ENCODE measurements at regions not wholly inside any gene's neighbourhood (a gene's known extent, or its start where the extent isn't known, plus 50 kb on each side); places are given as distances from the start of the nearest gene placed in this dataset.

DNA sequence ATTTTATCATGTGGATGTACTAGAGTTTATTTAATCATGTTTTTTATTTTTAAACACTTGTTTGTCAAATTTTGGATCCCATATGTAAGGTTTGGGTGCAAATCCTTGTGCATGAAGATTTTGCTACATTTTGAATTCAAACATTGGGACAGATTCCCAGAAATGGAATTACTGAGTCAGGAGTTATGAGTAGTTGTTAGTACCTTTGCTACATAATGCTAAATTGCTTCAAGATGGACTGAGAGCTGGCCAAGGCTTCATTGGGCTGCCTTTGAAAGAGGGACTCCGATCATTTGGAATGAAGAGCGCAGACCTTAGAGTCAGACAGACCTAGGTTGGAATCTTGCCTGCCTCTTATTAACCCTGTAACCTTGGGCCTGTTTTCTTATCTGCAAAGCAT lies 154.9 kb upstream of the PWP1 start:
- Histone ChIP-seq H3K4me3 (ENCODE audit: low read depth, low read length, poor library complexity, severe bottlenecking) (no peak overlapping the region), H3K27ac (ENCODE audit: low read depth, low read length, poor library complexity, severe bottlenecking) (no peak overlapping the region), H3K9me2 (ENCODE audit: insufficient read depth, low read length) (no peaks in the 10 kb centered on the region), H4K20me1 (ENCODE audit: insufficient read depth, low read length) (no peaks in the 10 kb centered on the region), H3K4me2 (ENCODE audit: low read length) (no peak overlapping the region), H2AFZ (ENCODE audit: low read length) (no peak overlapping the region), H3K4me1 (ENCODE audit: insufficient read depth, low read length, poor library complexity, severe bottlenecking) (no peaks in the 10 kb centered on the region), H3K79me2 (ENCODE audit: insufficient read depth, low read depth, low read length) (no peaks in the 10 kb centered on the region), H3K36me3 (ENCODE audit: insufficient read depth, low read length) (no peaks in the 10 kb centered on the region), H3K9me3 (ENCODE audit: low read length) (no peaks in the 10 kb centered on the region)
- no TSS peak for BruUV-seq (replicated peaks)
- intact Hi-C loops (cut with micrococcal nuclease; ENCODE audit: unreplicated experiment), result no loop called here
- no peak for DNase-seq (ENCODE audit: low spot score)
- POLR2A ChIA-PET, result no interaction called here
- TF ChIP-seq EZH2phosphoT487 (IDR thresholded peaks at IDR 0.05; ENCODE audit: borderline replicate concordance, low read depth, low read length), result no peak
- TF ChIP-seq, protein P1, sequence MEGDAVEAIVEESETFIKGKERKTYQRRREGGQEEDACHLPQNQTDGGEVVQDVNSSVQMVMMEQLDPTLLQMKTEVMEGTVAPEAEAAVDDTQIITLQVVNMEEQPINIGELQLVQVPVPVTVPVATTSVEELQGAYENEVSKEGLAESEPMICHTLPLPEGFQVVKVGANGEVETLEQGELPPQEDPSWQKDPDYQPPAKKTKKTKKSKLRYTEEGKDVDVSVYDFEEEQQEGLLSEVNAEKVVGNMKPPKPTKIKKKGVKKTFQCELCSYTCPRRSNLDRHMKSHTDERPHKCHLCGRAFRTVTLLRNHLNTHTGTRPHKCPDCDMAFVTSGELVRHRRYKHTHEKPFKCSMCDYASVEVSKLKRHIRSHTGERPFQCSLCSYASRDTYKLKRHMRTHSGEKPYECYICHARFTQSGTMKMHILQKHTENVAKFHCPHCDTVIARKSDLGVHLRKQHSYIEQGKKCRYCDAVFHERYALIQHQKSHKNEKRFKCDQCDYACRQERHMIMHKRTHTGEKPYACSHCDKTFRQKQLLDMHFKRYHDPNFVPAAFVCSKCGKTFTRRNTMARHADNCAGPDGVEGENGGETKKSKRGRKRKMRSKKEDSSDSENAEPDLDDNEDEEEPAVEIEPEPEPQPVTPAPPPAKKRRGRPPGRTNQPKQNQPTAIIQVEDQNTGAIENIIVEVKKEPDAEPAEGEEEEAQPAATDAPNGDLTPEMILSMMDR (conservative IDR thresholded peaks at IDR 0.05; ENCODE audit: low read length), result no peak
- CTCF ChIA-PET (ENCODE audit: unreplicated experiment), result no interaction called here

DNA sequence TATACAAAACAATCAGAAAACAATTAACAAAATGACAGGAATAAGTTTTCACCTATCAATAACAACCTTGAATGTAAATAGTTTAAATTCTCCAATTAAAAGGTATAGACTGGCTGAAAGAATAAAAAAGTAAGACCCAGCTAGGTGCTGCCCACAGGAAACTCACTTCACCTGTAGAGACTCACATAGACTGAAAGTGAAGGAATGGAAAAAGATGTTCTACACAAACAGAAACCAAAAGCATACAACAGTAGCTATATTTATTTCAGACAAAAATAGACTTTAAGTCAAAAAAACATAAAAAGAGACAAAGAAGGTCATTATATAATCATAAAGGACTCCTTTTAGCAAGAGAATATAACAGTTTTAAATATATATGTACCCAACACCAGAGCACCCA lies 152.4 kb upstream of the PWP1 start:
- H3K4me1 ChIP-seq (ENCODE audit: insufficient read depth, low read length, poor library complexity, severe bottlenecking), result no peaks in the 10 kb centered on the region
- intact Hi-C loops (cut with micrococcal nuclease; ENCODE audit: unreplicated experiment), result no loop called here
- no peak overlapping the region for H3K27ac ChIP-seq (ENCODE audit: low read depth, low read length, poor library complexity, severe bottlenecking)
- no peaks in the 10 kb centered on the region for H4K20me1 ChIP-seq (ENCODE audit: insufficient read depth, low read length)
- H3K9me2 ChIP-seq (ENCODE audit: insufficient read depth, low read length), result no peaks in the 10 kb centered on the region
- no TSS peak for BruUV-seq (replicated peaks)
- no peak for TF ChIP-seq EZH2phosphoT487 (IDR thresholded peaks at IDR 0.05; ENCODE audit: borderline replicate concordance, low read depth, low read length)
- TF ChIP-seq, protein P1 (conservative IDR thresholded peaks at IDR 0.05; ENCODE audit: low read length), result no peak
- H2AFZ ChIP-seq (ENCODE audit: low read length), result no peak overlapping the region
- POLR2A ChIA-PET, result no interaction called here
- no peak overlapping the region for H3K4me3 ChIP-seq (ENCODE audit: low read depth, low read length, poor library complexity, severe bottlenecking)
- no peaks in the 10 kb centered on the region for H3K79me2 ChIP-seq (ENCODE audit: insufficient read depth, low read depth, low read length)
- H3K36me3 ChIP-seq (ENCODE audit: insufficient read depth, low read length), result no peaks in the 10 kb centered on the region
- DNase-seq (ENCODE audit: low spot score), result no peak
- CTCF ChIA-PET (ENCODE audit: unreplicated experiment), result no interaction called here
- H3K9me3 ChIP-seq (ENCODE audit: low read length), result no peaks in the 10 kb centered on the region
- H3K4me2 ChIP-seq (ENCODE audit: low read length), result no peak overlapping the region

DNA sequence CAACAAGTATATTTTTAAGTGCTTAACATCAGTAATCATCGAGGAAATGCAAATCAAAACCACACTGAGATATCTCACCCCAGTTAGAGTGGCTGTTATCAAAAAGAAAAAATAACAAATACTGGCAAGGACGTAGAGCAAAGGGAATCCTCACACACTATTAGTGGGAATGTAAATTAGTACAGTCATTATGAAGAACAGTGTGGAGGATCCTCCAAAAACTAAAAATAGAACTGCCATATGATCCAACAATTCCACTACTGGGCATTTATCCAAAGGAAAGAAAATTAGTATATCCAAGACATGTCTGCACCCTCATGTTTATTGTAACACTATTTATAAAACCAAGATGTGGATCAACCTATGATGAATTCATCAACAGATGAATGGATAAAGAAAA lies 149.0 kb upstream of the PWP1 start:
- H3K79me2 ChIP-seq (ENCODE audit: insufficient read depth, low read depth, low read length), result no peaks in the 10 kb centered on the region
- POLR2A ChIA-PET, result no interaction called here
- H3K9me2 ChIP-seq (ENCODE audit: insufficient read depth, low read length), result no peaks in the 10 kb centered on the region
- no peak overlapping the region for H3K27ac ChIP-seq (ENCODE audit: low read depth, low read length, poor library complexity, severe bottlenecking)
- TF ChIP-seq, protein P1 (conservative IDR thresholded peaks at IDR 0.05; ENCODE audit: low read length), result no peak
- TF ChIP-seq EZH2phosphoT487 (IDR thresholded peaks at IDR 0.05; ENCODE audit: borderline replicate concordance, low read depth, low read length), result no peak
- no peak for DNase-seq (ENCODE audit: low spot score)
- H3K4me3 ChIP-seq (ENCODE audit: low read depth, low read length, poor library complexity, severe bottlenecking), result no peak overlapping the region
- H3K4me2 ChIP-seq (ENCODE audit: low read length), result no peak overlapping the region
- H3K4me1 ChIP-seq (ENCODE audit: insufficient read depth, low read length, poor library complexity, severe bottlenecking), result no peaks in the 10 kb centered on the region
- no peak overlapping the region for H2AFZ ChIP-seq (ENCODE audit: low read length)
- no peaks in the 10 kb centered on the region for H4K20me1 ChIP-seq (ENCODE audit: insufficient read depth, low read length)
- intact Hi-C loops (cut with micrococcal nuclease; ENCODE audit: unreplicated experiment), result no loop called here
- BruUV-seq (replicated peaks), result no TSS peak
- H3K36me3 ChIP-seq (ENCODE audit: insufficient read depth, low read length), result no peaks in the 10 kb centered on the region
- CTCF ChIA-PET (ENCODE audit: unreplicated experiment), result no interaction called here
- no peaks in the 10 kb centered on the region for H3K9me3 ChIP-seq (ENCODE audit: low read length)
